Panc1 (cell line): ENCODE measurements at regions not wholly inside any gene's neighbourhood (a gene's known extent, or its start where the extent isn't known, plus 50 kb on each side); places are given as distances from the start of the nearest gene placed in this dataset.

ENCODE experiments used
- ATAC-seq: fragments of 200-7000 bp; cut with Tn5 transposase; 2 replicates; pipeline ENCODE4 v1.9.1; 2020; ENCODE audit warnings: mild to moderate bottlenecking, moderate library complexity
- BruUV-seq: library from RNA; stranded (reverse); fragments of 400-500 nt; replicated peaks from 2 replicates; lab custom pipeline; 2021; lab: Mats Ljungman, UMichigan
- CTCF ChIA-PET: fragments of 300-600 bp; sonication (Branson Sonifier 250); formaldehyde crosslinking; loops from one replicate; lab custom pipeline; 2022; ENCODE audit warnings: antibody characterized with exemption; lab: Charles Lee
- POLR2A ChIA-PET: fragments of 300-600 bp; sonication (Branson Sonifier 250); formaldehyde crosslinking; loops from one replicate; lab custom pipeline; 2022; ENCODE audit warnings: antibody characterized with exemption; lab: Charles Lee
- DNase-seq: peaks from one replicate; pipeline ENCODE4 v3.0.0-alpha.2; 2010; ENCODE audit warnings: low read depth, low spot score
- H3K27ac ChIP-seq: 2 replicates; pipeline ENCODE4 v1.5.1; 2011; ENCODE audit warnings: mild to moderate bottlenecking, low read length, inconsistent platforms
- H3K27me3 ChIP-seq: fragments of 200-500 bp; sonication (Bioruptor generic); 2 replicates; pipeline ENCODE4 v1.6.0; 2014; ENCODE audit warnings: low read length, inconsistent platforms; ENCODE audit not compliant: control insufficient read depth, insufficient read depth
- H3K36me3 ChIP-seq: fragments of 200-500 bp; sonication (Bioruptor generic); 2 replicates; pipeline ENCODE4 v1.5.1; 2014; ENCODE audit warnings: inconsistent platforms, mild to moderate bottlenecking, low read length, moderate library complexity; ENCODE audit not compliant: control insufficient read depth, insufficient read depth
- H3K4me1 ChIP-seq: 2 replicates; pipeline ENCODE4 v1.5.1; 2011; ENCODE audit warnings: inconsistent platforms, mild to moderate bottlenecking, low read length, moderate library complexity; ENCODE audit not compliant: control insufficient read depth, insufficient read depth
- H3K4me3 ChIP-seq, 2 experiments: 2 replicates each; pipeline ENCODE4 v1.5.1; 2011 to 2012; ENCODE audit warnings: low read depth in 2 of 2, low read length in 2 of 2, mild to moderate bottlenecking in 2 of 2, inconsistent platforms in 1 of 2, moderate library complexity in 1 of 2
- H3K9me3 ChIP-seq: fragments of 200-500 bp; sonication (Bioruptor generic); 2 replicates; pipeline ENCODE4 v1.5.1; 2014; ENCODE audit warnings: low read depth, mild to moderate bottlenecking, inconsistent platforms, low read length, moderate library complexity; ENCODE audit not compliant: control insufficient read depth, insufficient read depth
- POLR2AphosphoS5 ChIP-seq: IDR thresholded peaks from 2 replicates; pipeline ENCODE4 v1.6.1; 2012; ENCODE audit warnings: mild to moderate bottlenecking, low read depth, low read length, moderate library complexity
- SIN3A ChIP-seq: IDR thresholded peaks from 2 replicates; pipeline ENCODE4 v1.6.1; 2012; ENCODE audit warnings: low read depth, mild to moderate bottlenecking, low read length, moderate library complexity, borderline replicate concordance; ENCODE audit not compliant: insufficient read depth
- TCF7L2 ChIP-seq: IDR thresholded peaks from 2 replicates; pipeline ENCODE4 v1.6.1; 2011; ENCODE audit warnings: mild to moderate bottlenecking, low read depth, low read length, inconsistent platforms
- in situ Hi-C: cut with HindIII; loops from 2 replicates; pipeline ENCODE4 v1.10.0; 2016; ENCODE audit warnings: low sequenced_read_pairs, low pct_unique_long_range_greater_than_20kb
- intact Hi-C: fragments of 100-400 bp; cut with micrococcal nuclease; formaldehyde crosslinking; loops from one replicate; pipeline ENCODE4 v1.10.0; 2022; ENCODE audit not compliant: unreplicated experiment
- TF ChIP-seq, protein P1 (sequence below): fragments of 450-650 bp; IDR thresholded peaks from 2 replicates; pipeline ENCODE4 v1.5.1; 2017; ENCODE audit warnings: mild to moderate bottlenecking
- TF ChIP-seq, protein P2 (sequence below), 2 experiments: IDR thresholded peaks; 2 replicates each; pipeline ENCODE4 v1.6.1; 2011 to 2012; ENCODE audit warnings: low read depth in 2 of 2, control low read depth in 1 of 2, low read length in 1 of 2, mild to moderate bottlenecking in 1 of 2, moderate library complexity in 1 of 2; ENCODE audit not compliant: insufficient read depth in 1 of 2

DNA sequence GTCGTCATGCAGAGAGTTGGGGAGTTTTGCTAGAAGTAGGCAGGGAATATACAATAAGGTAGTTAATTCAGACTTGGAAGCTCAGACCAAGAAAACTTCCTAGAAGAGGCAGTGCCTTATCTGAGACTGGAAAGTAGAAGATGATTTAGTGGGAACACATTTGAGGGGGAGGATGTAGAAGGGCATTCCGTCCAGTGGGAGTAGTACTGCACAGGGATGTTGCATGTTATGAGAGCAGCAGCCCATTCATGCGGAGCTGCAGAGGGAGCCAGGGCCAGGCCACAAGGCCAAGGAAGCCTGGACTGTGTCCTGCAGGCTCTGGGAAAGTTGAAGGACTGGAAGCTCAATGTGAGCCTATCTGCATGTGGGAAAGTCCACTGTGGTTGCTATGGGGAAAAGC is 344.5 kb upstream of the EEF2KMT start:
- ATAC-seq: no peak

DNA sequence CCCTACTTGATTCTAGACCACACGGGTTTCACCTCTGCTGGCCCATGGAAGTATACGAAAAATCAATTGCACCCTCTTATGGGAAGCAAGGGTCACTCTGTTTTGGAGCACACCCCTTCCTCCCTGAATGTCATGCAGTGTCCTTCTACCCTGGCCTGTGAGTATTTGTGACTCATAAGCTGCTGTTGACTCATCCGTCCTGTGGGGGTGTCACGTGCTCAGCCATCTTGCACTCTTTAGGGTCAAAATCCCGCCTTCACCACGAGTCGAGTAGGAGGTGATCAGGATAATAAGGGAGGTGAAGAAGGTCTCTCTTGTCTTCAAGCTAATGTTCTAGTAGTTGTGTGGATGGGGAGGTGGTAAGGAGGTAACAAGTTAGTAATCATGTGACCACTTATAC is 341.0 kb upstream of the EEF2KMT start:
- intact Hi-C loops: no loop called here
- ATAC-seq (no peak), DNase-seq (no peak)
- CTCF ChIA-PET: no interaction called here
- POLR2A ChIA-PET: no interaction called here
- Histone ChIP-seq H3K27me3 (0 out of 2 replicates have a peak, but pooled peaks cover 3% of the 10 kb centered on the region), H3K36me3 (no peaks in the 10 kb centered on the region), H3K9me3 (no peaks in the 10 kb centered on the region), H3K27ac (no peak overlapping the region), H3K4me1 (no peaks in the 10 kb centered on the region), H3K4me3 (no peak overlapping the region)
- TF ChIP-seq TCF7L2 (no peak), POLR2AphosphoS5 (no peak), SIN3A (no peak)
- TF ChIP-seq, protein P1, sequence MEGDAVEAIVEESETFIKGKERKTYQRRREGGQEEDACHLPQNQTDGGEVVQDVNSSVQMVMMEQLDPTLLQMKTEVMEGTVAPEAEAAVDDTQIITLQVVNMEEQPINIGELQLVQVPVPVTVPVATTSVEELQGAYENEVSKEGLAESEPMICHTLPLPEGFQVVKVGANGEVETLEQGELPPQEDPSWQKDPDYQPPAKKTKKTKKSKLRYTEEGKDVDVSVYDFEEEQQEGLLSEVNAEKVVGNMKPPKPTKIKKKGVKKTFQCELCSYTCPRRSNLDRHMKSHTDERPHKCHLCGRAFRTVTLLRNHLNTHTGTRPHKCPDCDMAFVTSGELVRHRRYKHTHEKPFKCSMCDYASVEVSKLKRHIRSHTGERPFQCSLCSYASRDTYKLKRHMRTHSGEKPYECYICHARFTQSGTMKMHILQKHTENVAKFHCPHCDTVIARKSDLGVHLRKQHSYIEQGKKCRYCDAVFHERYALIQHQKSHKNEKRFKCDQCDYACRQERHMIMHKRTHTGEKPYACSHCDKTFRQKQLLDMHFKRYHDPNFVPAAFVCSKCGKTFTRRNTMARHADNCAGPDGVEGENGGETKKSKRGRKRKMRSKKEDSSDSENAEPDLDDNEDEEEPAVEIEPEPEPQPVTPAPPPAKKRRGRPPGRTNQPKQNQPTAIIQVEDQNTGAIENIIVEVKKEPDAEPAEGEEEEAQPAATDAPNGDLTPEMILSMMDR: no peak
- TF ChIP-seq, protein P2, sequence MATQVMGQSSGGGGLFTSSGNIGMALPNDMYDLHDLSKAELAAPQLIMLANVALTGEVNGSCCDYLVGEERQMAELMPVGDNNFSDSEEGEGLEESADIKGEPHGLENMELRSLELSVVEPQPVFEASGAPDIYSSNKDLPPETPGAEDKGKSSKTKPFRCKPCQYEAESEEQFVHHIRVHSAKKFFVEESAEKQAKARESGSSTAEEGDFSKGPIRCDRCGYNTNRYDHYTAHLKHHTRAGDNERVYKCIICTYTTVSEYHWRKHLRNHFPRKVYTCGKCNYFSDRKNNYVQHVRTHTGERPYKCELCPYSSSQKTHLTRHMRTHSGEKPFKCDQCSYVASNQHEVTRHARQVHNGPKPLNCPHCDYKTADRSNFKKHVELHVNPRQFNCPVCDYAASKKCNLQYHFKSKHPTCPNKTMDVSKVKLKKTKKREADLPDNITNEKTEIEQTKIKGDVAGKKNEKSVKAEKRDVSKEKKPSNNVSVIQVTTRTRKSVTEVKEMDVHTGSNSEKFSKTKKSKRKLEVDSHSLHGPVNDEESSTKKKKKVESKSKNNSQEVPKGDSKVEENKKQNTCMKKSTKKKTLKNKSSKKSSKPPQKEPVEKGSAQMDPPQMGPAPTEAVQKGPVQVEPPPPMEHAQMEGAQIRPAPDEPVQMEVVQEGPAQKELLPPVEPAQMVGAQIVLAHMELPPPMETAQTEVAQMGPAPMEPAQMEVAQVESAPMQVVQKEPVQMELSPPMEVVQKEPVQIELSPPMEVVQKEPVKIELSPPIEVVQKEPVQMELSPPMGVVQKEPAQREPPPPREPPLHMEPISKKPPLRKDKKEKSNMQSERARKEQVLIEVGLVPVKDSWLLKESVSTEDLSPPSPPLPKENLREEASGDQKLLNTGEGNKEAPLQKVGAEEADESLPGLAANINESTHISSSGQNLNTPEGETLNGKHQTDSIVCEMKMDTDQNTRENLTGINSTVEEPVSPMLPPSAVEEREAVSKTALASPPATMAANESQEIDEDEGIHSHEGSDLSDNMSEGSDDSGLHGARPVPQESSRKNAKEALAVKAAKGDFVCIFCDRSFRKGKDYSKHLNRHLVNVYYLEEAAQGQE (IDR thresholded peaks at IDR 0.05; ENCODE audit: insufficient read depth in 1 of 2, low read depth in 2 of 2, low read length in 1 of 2): no peak
- BruUV-seq: no TSS peak
- in situ Hi-C loops: no loop called here

More for the DNA sequence above, 344.5 kb upstream of the EEF2KMT start:
- no peaks in the 10 kb centered on the region for H3K9me3 ChIP-seq
- in situ Hi-C loops: no loop called here
- no peak overlapping the region for H3K4me3 ChIP-seq
- BruUV-seq: no TSS peak
- H3K36me3 ChIP-seq: no peaks in the 10 kb centered on the region
- no peaks in the 10 kb centered on the region for H3K4me1 ChIP-seq
- no peak overlapping the region for H3K27ac ChIP-seq
- ChIA-PET POLR2A (interaction anchor here (0.5 kb wide), 1 partner anchor 262 kb away, joined by 3 read pairs; no protein-coding TSS in a partner anchor), CTCF (no interaction called here)
- DNase-seq: no peak
- intact Hi-C loops: no loop called here
- peaks cover 5% of the 10 kb centered on the region; the same call in 1 of the 2 replicates for H3K27me3 ChIP-seq
- TF ChIP-seq SIN3A (no peak), TCF7L2 (no peak), POLR2AphosphoS5 (no peak)
- TF ChIP-seq, protein P1: no peak
- TF ChIP-seq, protein P2 (IDR thresholded peaks at IDR 0.05; ENCODE audit: insufficient read depth in 1 of 2, low read depth in 2 of 2, low read length in 1 of 2): no peak
